HEK293 (cell line): ENCODE measurements at regions not wholly inside any gene's neighbourhood (a gene's known extent, or its start where the extent isn't known, plus 50 kb on each side); places are given as distances from the start of the nearest gene placed in this dataset.
A peak's percentile ranks its signal among the peaks of the same experiment; 100 is the strongest.

ENCODE experiments used
- CTCF ChIA-PET: fragments of 350-600 bp; formaldehyde crosslinking; extraction: SDS; loops from one replicate; lab custom pipeline; 2021; ENCODE audit warnings: antibody characterized with exemption; lab: Yijun Ruan, JAX
- POLR2A ChIA-PET: fragments of 300-600 bp; formaldehyde crosslinking; extraction: SDS; loops from one replicate; lab custom pipeline; 2020; ENCODE audit warnings: antibody characterized with exemption, inconsistent platforms; lab: Yijun Ruan, JAX
- H3K27ac ChIP-seq: fragments of 200-500 bp; sonication (Bioruptor generic); 2 replicates; pipeline ENCODE4 v1.5.1; 2014; ENCODE audit warnings: low read depth, low read length, control low read depth, inconsistent platforms; ENCODE audit errors: extremely low read depth
- H3K36me3 ChIP-seq, 2 experiments: fragments of 200-500 bp in 1 of 2; sonication (Bioruptor generic) in 1 of 2; 1 replicate in 1 of 2; 2 replicates in 1 of 2; pipeline ENCODE4 v1.5.1; 2014 to 2017; ENCODE audit warnings: inconsistent platforms in 2 of 2, low read length in 2 of 2; ENCODE audit not compliant: control insufficient read depth in 2 of 2, insufficient read depth in 1 of 2
- H3K4me1 ChIP-seq: fragments of 200-500 bp; sonication (Bioruptor generic); 2 replicates; pipeline ENCODE4 v1.5.1; 2014; ENCODE audit warnings: mild to moderate bottlenecking, low read length, inconsistent platforms; ENCODE audit not compliant: control insufficient read depth, insufficient read depth
- H3K4me3 ChIP-seq: 2 replicates; pipeline ENCODE4 v1.5.1; 2011; ENCODE audit warnings: low read depth, mild to moderate bottlenecking, control low read depth, low read length, moderate library complexity
- H3K9me3 ChIP-seq: fragments of 200-500 bp; sonication (Bioruptor generic); 2 replicates; pipeline ENCODE4 v1.5.1; 2014; ENCODE audit warnings: low read depth, low read length, inconsistent platforms; ENCODE audit not compliant: control insufficient read depth, insufficient read depth
- FEZF1 ChIP-seq: fragments of 450-650 bp; formaldehyde crosslinking; IDR thresholded peaks from 2 replicates; pipeline ENCODE4 v1.5.1; 2016; ENCODE audit warnings: missing biosample characterization, missing genetic modification characterization
- GLI4 ChIP-seq: fragments of 450-650 bp; formaldehyde crosslinking; IDR thresholded peaks from 2 replicates; pipeline ENCODE4 v1.5.1; 2016; ENCODE audit warnings: missing biosample characterization, missing genetic modification characterization
- YY1 ChIP-seq: fragments of 450-650 bp; formaldehyde crosslinking; IDR thresholded peaks from 2 replicates; pipeline ENCODE4 v1.5.1; 2018; ENCODE audit warnings: missing biosample characterization, missing genetic modification characterization
- ZFP3 ChIP-seq: fragments of 450-650 bp; formaldehyde crosslinking; IDR thresholded peaks from 2 replicates; pipeline ENCODE4 v1.5.1; 2016; ENCODE audit warnings: low read depth, missing biosample characterization, missing genetic modification characterization
- ZNF112 ChIP-seq: fragments of 450-650 bp; formaldehyde crosslinking; IDR thresholded peaks from 2 replicates; pipeline ENCODE4 v1.5.0; 2017; ENCODE audit warnings: missing biosample characterization, missing genetic modification characterization
- ZNF214 ChIP-seq: fragments of 450-650 bp; formaldehyde crosslinking; IDR thresholded peaks from 2 replicates; pipeline ENCODE4 v1.5.1; 2017; ENCODE audit warnings: missing biosample characterization, mild to moderate bottlenecking, missing genetic modification characterization, borderline replicate concordance
- ZNF221 ChIP-seq: fragments of 450-650 bp; formaldehyde crosslinking; IDR thresholded peaks from 2 replicates; pipeline ENCODE4 v1.5.1; 2017; ENCODE audit warnings: missing biosample characterization, missing genetic modification characterization, borderline replicate concordance
- ZNF280D ChIP-seq: fragments of 450-650 bp; formaldehyde crosslinking; IDR thresholded peaks from 2 replicates; pipeline ENCODE4 v1.5.1; 2016; ENCODE audit warnings: missing biosample characterization, missing genetic modification characterization
- ZNF292 ChIP-seq: fragments of 450-650 bp; formaldehyde crosslinking; IDR thresholded peaks from 2 replicates; pipeline ENCODE4 v1.5.1; 2016; ENCODE audit warnings: low read depth, missing biosample characterization, missing genetic modification characterization, borderline replicate concordance
- ZNF354C ChIP-seq: fragments of 450-650 bp; formaldehyde crosslinking; IDR thresholded peaks from 2 replicates; pipeline ENCODE4 v1.5.1; 2016; ENCODE audit warnings: missing biosample characterization, missing genetic modification characterization, low read depth, borderline replicate concordance
- ZNF585B ChIP-seq: fragments of 450-650 bp; formaldehyde crosslinking; IDR thresholded peaks from 2 replicates; pipeline ENCODE4 v1.5.1; 2016; ENCODE audit warnings: missing biosample characterization, missing genetic modification characterization
- ZNF629 ChIP-seq: fragments of 450-650 bp; formaldehyde crosslinking; IDR thresholded peaks from 2 replicates; pipeline ENCODE4 v1.5.1; 2017; ENCODE audit warnings: missing biosample characterization, missing genetic modification characterization
- ZNF639 ChIP-seq: fragments of 450-650 bp; formaldehyde crosslinking; IDR thresholded peaks from 2 replicates; pipeline ENCODE4 v1.5.1; 2016; ENCODE audit warnings: missing biosample characterization, missing genetic modification characterization
- ZNF692 ChIP-seq: fragments of 450-650 bp; formaldehyde crosslinking; IDR thresholded peaks from 2 replicates; pipeline ENCODE4 v1.5.1; 2016; ENCODE audit warnings: missing biosample characterization, missing genetic modification characterization
- ZNF76 ChIP-seq: fragments of 450-650 bp; formaldehyde crosslinking; IDR thresholded peaks from 2 replicates; pipeline ENCODE4; 2016; ENCODE audit warnings: low read depth, missing biosample characterization, missing genetic modification characterization, borderline replicate concordance
- TF ChIP-seq, protein P1 (sequence below): fragments of 450-650 bp; formaldehyde crosslinking; IDR thresholded peaks from 2 replicates; pipeline ENCODE4 v1.5.1; 2016; ENCODE audit warnings: missing biosample characterization, missing genetic modification characterization

DNA sequence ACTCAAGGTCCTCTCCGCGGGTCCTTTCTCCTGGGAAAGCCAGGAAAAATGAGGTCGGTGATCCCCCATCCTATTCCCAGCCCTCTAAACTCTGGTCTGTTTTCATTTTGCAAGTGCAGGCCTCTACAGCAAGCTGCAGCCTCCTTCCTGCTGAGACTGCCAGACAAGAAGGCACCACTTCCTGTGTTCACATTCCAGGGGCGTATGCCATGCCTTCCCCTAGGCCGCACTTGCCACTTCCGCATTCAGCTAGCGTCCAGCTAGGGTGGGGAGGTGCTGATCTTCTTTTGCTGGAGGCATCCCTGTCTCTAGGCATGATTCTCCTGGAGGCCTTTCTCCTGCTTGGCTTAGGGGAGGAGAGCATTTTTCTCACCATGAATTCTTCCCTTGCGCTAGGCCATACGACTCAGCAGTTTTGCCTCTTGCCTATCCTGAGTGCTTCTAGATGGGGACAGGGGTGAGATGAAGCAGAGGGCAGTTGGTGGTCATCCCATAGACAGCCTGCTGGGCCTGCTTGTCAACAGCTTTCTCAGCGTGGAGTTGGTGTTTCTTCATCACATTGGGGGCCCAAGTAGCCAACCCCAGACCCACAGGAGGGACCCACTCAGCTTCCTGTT, 328.9 kb downstream of the RPS24 start:
- no peak for TF ChIP-seq ZNF354C (tag by site-specific recombination)
- TF ChIP-seq ZNF280D (tag by site-specific recombination): no peak
- TF ChIP-seq ZNF292: no peak
- TF ChIP-seq, protein P1, sequence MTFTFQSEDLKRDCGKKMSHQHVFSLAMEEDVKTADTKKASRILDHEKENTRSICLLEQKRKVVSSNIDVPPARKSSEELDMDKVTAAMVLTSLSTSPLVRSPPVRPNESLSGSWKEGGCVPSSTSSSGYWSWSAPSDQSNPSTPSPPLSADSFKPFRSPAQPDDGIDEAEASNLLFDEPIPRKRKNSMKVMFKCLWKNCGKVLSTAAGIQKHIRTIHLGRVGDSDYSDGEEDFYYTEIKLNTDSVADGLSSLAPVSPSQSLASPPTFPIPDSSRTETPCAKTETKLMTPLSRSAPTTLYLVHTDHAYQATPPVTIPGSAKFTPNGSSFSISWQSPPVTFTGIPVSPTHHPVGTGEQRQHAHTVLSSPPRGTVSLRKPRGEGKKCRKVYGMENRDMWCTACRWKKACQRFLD (tag by site-specific recombination): no peak
- no peak for TF ChIP-seq ZNF112 (tag by site-specific recombination)
- TF ChIP-seq ZNF585B (tag by site-specific recombination): no peak
- TF ChIP-seq ZNF639 (tag by site-specific recombination): no peak
- TF ChIP-seq ZNF629 (tag by site-specific recombination): no peak
- no peak for TF ChIP-seq FEZF1 (tag by site-specific recombination)
- no peak for TF ChIP-seq ZNF76 (tag by site-specific recombination)
- TF ChIP-seq ZNF221 (tag by site-specific recombination): no peak
- TF ChIP-seq ZNF214 (tag by site-specific recombination): no peak
- no peak for TF ChIP-seq GLI4 (tag by site-specific recombination)
- no peak for TF ChIP-seq ZNF692 (tag by site-specific recombination)
- Histone ChIP-seq H3K9me3 (no peaks in the 10 kb centered on the region), H3K36me3 (no peaks in the 10 kb centered on the region), H3K4me1 (no peaks in the 10 kb centered on the region), H3K27ac (no peak overlapping the region), H3K4me3 (no peak overlapping the region)
- CTCF ChIA-PET: interaction anchor here (1.1 kb wide), 1 partner anchor 21 kb away, joined by 3 read pairs; no protein-coding TSS in a partner anchor
- POLR2A ChIA-PET: no interaction called here

DNA sequence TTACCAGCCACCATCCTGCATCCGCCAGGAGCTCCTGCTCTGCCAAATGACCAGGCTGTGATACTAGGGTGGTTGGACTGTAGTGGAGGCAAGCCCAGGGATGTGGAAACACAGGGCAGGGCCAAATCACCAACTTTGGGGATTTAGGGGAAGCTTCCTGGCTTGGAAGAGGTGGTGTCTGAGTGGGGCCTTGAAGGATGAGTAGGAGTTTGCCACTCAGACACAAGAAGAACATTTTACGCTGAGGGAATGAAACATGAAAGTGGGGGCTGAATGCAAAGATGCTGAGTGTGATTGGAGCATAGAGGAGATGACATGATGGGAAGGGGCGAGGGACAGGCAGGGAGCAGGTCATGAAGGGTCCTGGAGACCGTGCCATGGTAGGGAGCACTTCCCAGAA, 329.5 kb downstream of the RPS24 start:
- Histone ChIP-seq H3K4me3 (no peak overlapping the region), H3K27ac (no peak overlapping the region), H3K4me1 (no peaks in the 10 kb centered on the region), H3K36me3 (no peaks in the 10 kb centered on the region), H3K9me3 (no peaks in the 10 kb centered on the region)
- TF ChIP-seq YY1 (no peak), ZFP3 (peak; percentile 81)
- CTCF ChIA-PET: interaction anchor here (0.6 to 1.5 kb wide), 2 partner anchors 10 to 103 kb away, joined by 3 to 4 read pairs; no protein-coding TSS in a partner anchor
- POLR2A ChIA-PET: no interaction called here
